ENCODE measurements at regions not wholly inside any gene's neighbourhood (a gene's known extent, or its start where the extent isn't known, plus 50 kb on each side); places are given as distances from the start of the nearest gene placed in this dataset.

DNA sequence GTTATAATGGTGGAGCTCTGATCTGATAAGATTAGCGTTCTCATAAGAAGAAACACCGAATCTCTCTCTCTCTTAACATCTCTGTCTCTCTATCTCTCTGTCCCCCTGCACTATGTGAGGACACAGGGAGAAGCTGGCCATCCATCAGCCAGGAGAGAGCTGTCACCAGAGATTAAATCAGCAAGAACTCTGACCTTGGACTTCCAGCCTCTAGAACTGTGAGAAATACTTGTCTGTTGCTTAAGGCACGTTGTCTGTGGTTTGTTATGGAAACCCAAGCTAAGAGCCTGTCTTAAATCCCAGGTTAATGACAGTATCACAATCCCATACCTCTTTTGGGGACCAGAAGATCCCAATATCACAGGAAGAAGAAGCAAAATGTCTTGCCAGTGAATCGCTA is 132.0 kb upstream of the AKR1E2 start:
- Histone ChIP-seq H3K27me3 (no peaks in the 10 kb centered on the region), H3K36me3 (no peaks in the 10 kb centered on the region), H3K4me3 (no peak overlapping the region), H3K9me3 (no peaks in the 10 kb centered on the region), H3K27ac (no peak overlapping the region), H4K20me1 (no peaks in the 10 kb centered on the region), H3K4me2 (no peak overlapping the region), H3K9ac (no peak overlapping the region), H3K4me1 (no peaks in the 10 kb centered on the region)
- no peak for TF ChIP-seq Cebpa-rat (IDR thresholded peaks at IDR 0.05)

DNA sequence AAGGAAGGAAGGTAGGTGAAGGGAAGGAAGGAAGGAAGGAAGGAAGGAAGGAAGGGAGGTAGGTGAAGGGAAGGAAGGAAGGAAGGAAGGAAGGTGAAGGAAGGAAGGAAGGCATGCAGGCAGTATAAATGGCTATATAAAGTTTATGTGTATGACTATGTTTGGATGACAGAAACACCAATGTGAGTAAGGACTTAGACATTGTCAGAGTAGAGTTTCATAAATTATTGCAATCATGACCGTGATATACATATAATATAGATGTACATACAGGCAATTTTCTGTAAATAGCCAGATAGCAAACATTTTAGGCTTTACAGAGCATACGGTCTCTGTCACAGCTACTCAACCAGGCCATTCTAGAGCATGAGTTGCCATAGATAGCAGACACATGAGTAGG is 133.8 kb upstream of the AKR1E2 start:
- no peak for TF ChIP-seq Cebpa-rat (IDR thresholded peaks at IDR 0.05)
- H3K9ac ChIP-seq: no peak overlapping the region
- no peaks in the 10 kb centered on the region for H3K36me3 ChIP-seq
- no peaks in the 10 kb centered on the region for H4K20me1 ChIP-seq
- no peak overlapping the region for H3K4me3 ChIP-seq
- no peak overlapping the region for H3K27ac ChIP-seq
- H3K4me1 ChIP-seq: no peaks in the 10 kb centered on the region
- no peaks in the 10 kb centered on the region for H3K9me3 ChIP-seq
- H3K4me2 ChIP-seq: no peak overlapping the region
- no peaks in the 10 kb centered on the region for H3K27me3 ChIP-seq

DNA sequence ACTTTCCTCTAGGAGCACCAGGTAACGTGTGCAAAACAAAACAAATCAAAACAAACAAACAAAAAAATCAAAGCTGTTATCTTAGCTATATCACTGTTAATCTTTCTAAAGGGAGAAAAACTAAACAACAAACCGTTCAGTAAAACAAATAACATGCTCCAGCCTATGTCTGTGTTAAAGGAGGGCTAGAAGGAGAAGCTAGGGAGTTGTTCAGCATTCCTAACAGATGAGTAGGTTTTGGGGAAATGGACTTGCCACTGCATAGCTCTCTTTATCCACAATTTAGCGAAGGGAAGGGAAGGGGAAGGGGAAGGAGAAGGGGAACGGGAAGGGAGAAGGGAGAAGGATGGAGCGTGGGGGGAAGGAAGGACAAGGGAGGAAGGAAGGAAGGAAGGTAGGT is 134.2 kb upstream of the AKR1E2 start:
- Histone ChIP-seq H3K4me2 (no peak overlapping the region), H3K9ac (no peak overlapping the region), H3K4me1 (no peaks in the 10 kb centered on the region), H3K27me3 (no peaks in the 10 kb centered on the region), H3K4me3 (no peak overlapping the region), H3K9me3 (no peaks in the 10 kb centered on the region), H4K20me1 (no peaks in the 10 kb centered on the region), H3K27ac (no peak overlapping the region), H3K36me3 (no peaks in the 10 kb centered on the region)
- TF ChIP-seq Cebpa-rat (IDR thresholded peaks at IDR 0.05): no peak

DNA sequence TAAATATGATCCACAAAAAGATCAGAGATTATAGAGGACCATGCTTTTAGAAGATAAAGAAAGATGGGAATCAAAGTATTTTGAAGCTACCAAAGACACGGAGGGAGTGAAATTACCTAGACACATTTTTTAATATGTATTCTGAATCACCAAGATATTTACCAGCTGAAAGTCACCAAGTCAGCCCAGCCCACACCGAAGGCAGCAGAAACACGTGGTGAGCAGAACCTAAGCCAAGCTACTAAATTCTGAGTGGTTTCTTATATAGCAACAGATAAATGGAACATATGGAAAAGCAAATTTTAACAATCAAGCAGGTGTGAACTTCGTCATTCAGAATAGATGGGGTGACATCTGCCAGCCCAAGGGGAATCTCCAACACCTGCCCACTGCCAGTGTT is 134.7 kb upstream of the AKR1E2 start:
- H3K36me3 ChIP-seq: no peaks in the 10 kb centered on the region
- no peaks in the 10 kb centered on the region for H3K9me3 ChIP-seq
- H3K4me3 ChIP-seq: no peak overlapping the region
- H3K4me2 ChIP-seq: no peak overlapping the region
- H3K9ac ChIP-seq: no peak overlapping the region
- H3K27ac ChIP-seq: no peak overlapping the region
- H3K27me3 ChIP-seq: no peaks in the 10 kb centered on the region
- no peak for TF ChIP-seq Cebpa-rat (IDR thresholded peaks at IDR 0.05)
- no peaks in the 10 kb centered on the region for H3K4me1 ChIP-seq
- H4K20me1 ChIP-seq: no peaks in the 10 kb centered on the region

DNA sequence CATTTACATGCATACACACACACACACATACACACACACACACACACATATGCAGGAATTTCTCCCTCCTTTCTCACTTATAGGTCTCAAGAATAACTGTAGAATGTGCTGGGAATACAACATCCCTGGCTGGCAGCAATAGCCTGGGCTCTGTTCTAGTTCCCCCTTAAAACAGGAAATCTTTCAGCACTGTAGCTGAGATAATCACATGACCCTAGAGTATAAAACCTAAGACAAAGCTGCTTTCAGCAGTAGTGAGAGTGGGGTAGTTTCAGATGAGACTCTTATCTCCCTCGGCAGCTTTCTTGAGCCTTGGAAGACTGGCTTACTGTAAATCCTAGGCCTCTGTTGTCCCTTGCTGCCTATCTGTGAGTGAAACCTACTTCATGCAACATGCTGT is 137.4 kb upstream of the AKR1E2 start:
- Histone ChIP-seq H3K27ac (no peak overlapping the region), H3K4me2 (no peak overlapping the region), H4K20me1 (no peaks in the 10 kb centered on the region), H3K4me1 (no peaks in the 10 kb centered on the region), H3K9me3 (no peaks in the 10 kb centered on the region), H3K27me3 (no peaks in the 10 kb centered on the region), H3K36me3 (no peaks in the 10 kb centered on the region), H3K9ac (no peak overlapping the region), H3K4me3 (no peak overlapping the region)
- TF ChIP-seq Cebpa-rat (IDR thresholded peaks at IDR 0.05): no peak

DNA sequence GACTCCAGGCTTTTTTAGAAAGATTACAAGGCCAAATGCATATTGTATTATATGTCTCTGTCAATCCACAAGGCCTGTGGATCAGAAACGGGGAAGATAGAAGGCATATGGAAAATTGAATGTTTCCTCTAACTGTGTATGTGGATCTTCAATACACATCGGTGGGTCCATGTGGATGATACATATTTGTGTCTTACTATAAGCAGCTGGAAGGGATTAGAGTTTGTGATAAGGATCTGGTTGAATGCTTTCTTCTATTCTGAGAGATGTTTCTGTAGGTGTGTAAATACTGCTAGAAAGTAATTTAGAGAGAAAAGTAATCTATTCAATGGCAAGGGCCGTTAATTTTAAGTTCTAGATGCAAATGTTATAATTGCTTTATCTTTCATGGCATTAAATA is 137.8 kb upstream of the AKR1E2 start:
- TF ChIP-seq Cebpa-rat (IDR thresholded peaks at IDR 0.05): no peak
- no peak overlapping the region for H3K4me2 ChIP-seq
- no peak overlapping the region for H3K27ac ChIP-seq
- no peaks in the 10 kb centered on the region for H4K20me1 ChIP-seq
- no peaks in the 10 kb centered on the region for H3K4me1 ChIP-seq
- no peaks in the 10 kb centered on the region for H3K27me3 ChIP-seq
- no peaks in the 10 kb centered on the region for H3K36me3 ChIP-seq
- no peak overlapping the region for H3K9ac ChIP-seq
- H3K9me3 ChIP-seq: no peaks in the 10 kb centered on the region
- H3K4me3 ChIP-seq: no peak overlapping the region

DNA sequence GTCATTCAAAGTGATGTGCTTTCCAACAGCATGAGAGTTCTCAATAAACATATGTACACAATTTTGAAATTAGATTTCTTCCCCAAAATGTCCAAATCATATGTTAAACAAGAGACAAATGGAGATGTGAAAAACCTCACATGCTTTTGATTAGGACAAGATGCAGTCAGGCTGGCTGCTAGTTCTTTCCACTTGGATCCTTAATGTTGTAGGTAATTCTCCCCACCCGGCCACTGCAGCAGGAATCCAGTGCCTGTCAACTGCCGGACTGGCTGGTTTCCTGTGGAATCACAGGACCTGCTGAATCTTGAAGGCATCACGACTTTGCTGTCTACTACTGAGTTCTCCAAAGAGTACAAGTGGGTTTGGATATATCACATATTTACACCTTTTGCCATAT is 138.6 kb upstream of the AKR1E2 start:
- no peaks in the 10 kb centered on the region for H3K4me1 ChIP-seq
- no peak overlapping the region for H3K27ac ChIP-seq
- H3K9ac ChIP-seq: no peak overlapping the region
- H3K9me3 ChIP-seq: no peaks in the 10 kb centered on the region
- H3K4me3 ChIP-seq: no peak overlapping the region
- no peaks in the 10 kb centered on the region for H3K27me3 ChIP-seq
- no peaks in the 10 kb centered on the region for H4K20me1 ChIP-seq
- no peak for TF ChIP-seq Cebpa-rat (IDR thresholded peaks at IDR 0.05)
- no peaks in the 10 kb centered on the region for H3K36me3 ChIP-seq
- no peak overlapping the region for H3K4me2 ChIP-seq

DNA sequence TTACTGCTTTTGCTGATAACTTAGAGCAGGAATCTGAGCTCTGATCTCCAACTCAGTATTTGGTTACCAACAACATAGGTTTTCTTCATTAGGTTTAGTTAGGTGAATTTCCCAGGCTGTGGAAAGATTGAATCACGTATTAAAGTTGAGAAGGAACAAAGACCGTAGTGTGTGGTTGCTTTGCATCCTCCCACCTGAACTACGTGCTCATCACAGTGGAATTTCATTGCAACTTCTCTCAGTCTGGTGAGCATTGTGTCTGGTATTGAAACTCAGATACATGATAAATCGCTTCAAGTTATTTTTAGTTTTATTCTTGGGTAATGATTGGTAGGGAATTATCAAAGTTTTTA is 139.4 kb upstream of the AKR1E2 start:
- Histone ChIP-seq H3K4me3 (no peak overlapping the region), H3K36me3 (no peaks in the 10 kb centered on the region), H3K9ac (no peak overlapping the region), H4K20me1 (no peaks in the 10 kb centered on the region), H3K27ac (no peak overlapping the region), H3K9me3 (no peaks in the 10 kb centered on the region), H3K4me1 (no peaks in the 10 kb centered on the region), H3K4me2 (no peak overlapping the region), H3K27me3 (no peaks in the 10 kb centered on the region)
- TF ChIP-seq Cebpa-rat (IDR thresholded peaks at IDR 0.05): no peak

DNA sequence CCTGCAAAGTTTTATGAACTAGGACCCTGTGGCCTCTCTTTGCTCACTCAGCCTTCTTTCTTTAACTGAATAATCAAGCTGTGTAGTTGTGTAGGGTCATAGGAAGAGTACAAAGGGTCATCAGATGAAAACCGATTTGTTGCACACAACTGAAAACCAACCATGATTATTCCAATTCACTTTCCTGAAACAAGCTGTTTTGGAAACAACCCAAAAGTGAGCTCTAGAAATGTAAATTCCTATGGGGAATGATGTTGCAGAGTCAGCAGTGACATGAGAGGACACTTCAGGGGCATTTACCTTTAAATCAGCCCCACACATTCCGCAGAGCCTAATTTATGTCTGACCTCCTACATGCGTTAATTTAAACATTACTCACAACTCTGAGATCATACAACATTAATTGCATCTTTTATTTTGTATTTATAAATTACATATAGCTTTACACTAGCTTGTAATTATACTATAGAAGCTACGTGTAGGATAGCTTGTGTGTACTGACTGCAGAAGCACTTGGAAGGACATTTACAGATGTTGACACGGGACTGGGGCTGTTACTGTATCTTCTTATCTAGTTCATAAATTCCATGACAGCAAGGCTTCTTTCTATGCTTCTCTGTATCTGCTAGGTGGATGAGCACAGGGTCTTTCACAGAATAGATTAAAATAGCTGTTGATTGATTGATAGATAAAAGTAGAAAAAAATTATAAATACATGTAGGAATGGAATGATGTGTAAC is 139.9 kb upstream of the AKR1E2 start:
- no peaks in the 10 kb centered on the region for H3K27me3 ChIP-seq
- no peak overlapping the region for H3K27ac ChIP-seq
- no peaks in the 10 kb centered on the region for H4K20me1 ChIP-seq
- no peak overlapping the region for H3K4me2 ChIP-seq
- H3K9me3 ChIP-seq: no peaks in the 10 kb centered on the region
- no peak overlapping the region for H3K9ac ChIP-seq
- TF ChIP-seq Cebpa-rat (IDR thresholded peaks at IDR 0.05): no peak
- H3K4me3 ChIP-seq: no peak overlapping the region
- no peaks in the 10 kb centered on the region for H3K36me3 ChIP-seq
- no peaks in the 10 kb centered on the region for H3K4me1 ChIP-seq

DNA sequence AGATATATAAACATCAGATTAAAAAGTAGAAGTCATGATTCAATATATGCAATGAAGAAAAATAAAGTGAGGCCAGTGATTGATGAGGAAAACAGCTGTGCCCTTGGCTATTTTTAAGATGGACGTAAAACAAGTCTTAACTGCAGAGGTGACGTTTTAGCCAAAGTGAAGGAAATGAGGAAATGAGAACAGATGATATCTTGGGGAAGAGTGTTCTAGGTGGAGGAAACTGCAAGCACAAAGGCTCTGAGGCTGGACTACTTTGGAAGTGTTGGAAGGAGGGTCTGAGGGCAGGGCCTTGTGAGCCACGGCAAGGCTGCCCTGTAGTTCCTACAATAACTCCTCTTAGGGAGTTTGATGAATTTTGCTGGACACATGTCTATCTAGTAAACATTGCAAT is 140.5 kb upstream of the AKR1E2 start:
- no peak overlapping the region for H3K27ac ChIP-seq
- H3K9ac ChIP-seq: no peak overlapping the region
- H3K4me3 ChIP-seq: no peak overlapping the region
- H3K36me3 ChIP-seq: no peaks in the 10 kb centered on the region
- no peaks in the 10 kb centered on the region for H3K9me3 ChIP-seq
- no peak overlapping the region for H3K4me2 ChIP-seq
- no peaks in the 10 kb centered on the region for H3K27me3 ChIP-seq
- H3K4me1 ChIP-seq: no peaks in the 10 kb centered on the region
- H4K20me1 ChIP-seq: no peaks in the 10 kb centered on the region
- no peak for TF ChIP-seq Cebpa-rat (IDR thresholded peaks at IDR 0.05)

DNA sequence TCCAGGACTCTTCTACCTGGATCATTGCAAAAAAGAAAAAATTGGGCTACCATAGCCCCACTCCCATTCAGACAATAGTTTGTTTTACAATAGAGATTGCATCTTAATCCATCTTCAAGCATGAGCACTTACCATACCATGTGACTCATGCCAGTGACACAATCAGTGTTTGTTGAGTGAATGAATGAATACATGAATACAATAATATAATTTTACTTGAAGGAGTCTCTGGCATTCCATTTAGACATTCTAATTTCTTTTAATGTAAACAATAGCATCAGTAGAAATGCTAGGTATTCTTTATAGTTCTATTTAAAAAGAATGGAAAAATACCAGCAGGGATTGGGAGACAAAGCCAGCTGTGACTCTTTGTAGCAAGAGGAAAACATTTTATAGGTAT is 141.6 kb upstream of the AKR1E2 start:
- no peaks in the 10 kb centered on the region for H3K9me3 ChIP-seq
- H3K4me2 ChIP-seq: no peak overlapping the region
- no peak for TF ChIP-seq Cebpa-rat (IDR thresholded peaks at IDR 0.05)
- H3K4me3 ChIP-seq: no peak overlapping the region
- no peaks in the 10 kb centered on the region for H4K20me1 ChIP-seq
- no peak overlapping the region for H3K9ac ChIP-seq
- no peaks in the 10 kb centered on the region for H3K27me3 ChIP-seq
- H3K36me3 ChIP-seq: no peaks in the 10 kb centered on the region
- H3K4me1 ChIP-seq: no peaks in the 10 kb centered on the region
- H3K27ac ChIP-seq: no peak overlapping the region
